ENCODE measurements at regions not wholly inside any gene's neighbourhood (a gene's known extent, or its start where the extent isn't known, plus 50 kb on each side); places are given as distances from the start of the nearest gene placed in this dataset.

DNA sequence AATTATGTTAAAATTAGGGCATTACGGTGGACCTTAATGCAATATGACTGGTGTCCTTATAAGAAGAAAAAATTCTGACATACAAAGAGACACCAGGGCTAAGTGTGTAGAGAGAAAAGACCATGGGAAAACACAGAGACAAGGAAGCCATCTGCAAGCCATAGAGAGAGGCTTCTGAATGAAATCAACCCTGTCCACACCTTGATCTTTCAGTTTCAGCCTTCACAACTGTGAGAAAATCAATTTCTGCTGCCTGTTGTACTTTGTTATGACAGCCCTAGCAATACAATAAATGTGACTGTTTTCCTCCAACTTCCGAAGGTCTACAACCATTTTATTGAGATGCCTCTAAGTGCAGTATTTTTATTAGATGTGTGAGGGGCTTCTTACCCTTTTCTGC, 1407.2 kb downstream of the MRPL39 start:
- peaks cover 11% of the 10 kb centered on the region; the same call in 1 of the 2 replicates for H3F3A ChIP-seq (ENCODE audit: insufficient read depth, low read length)
- H3K27me3 ChIP-seq (replicated peaks; ENCODE audit: insufficient read depth, low read length): no peaks in the 10 kb centered on the region
- H2AFZ ChIP-seq (ENCODE audit: low read length): peak overlapping the region; percentile 35
- peak overlapping the region; percentile 24; the same call in 1 of the 2 replicates for H3K9ac ChIP-seq (ENCODE audit: low read length)
- H4K20me1 ChIP-seq (ENCODE audit: insufficient read depth, low read length): no peaks in the 10 kb centered on the region
- H3K4me3 ChIP-seq (ENCODE audit: low read length): peak overlapping the region; percentile 52
- H3K9me3 ChIP-seq (replicated peaks; ENCODE audit: insufficient read depth, low read length): no peaks in the 10 kb centered on the region
- 0 out of 2 replicates have a peak, but pooled peaks cover 3% of the 10 kb centered on the region for H3K4me1 ChIP-seq (ENCODE audit: low read length)
- peak; percentile 61 for DNase-seq
- H3K27ac ChIP-seq (ENCODE audit: low read length): peak overlapping the region; percentile 54; the same call in 1 of the 2 replicates
- no peaks in the 10 kb centered on the region for H3K9me2 ChIP-seq (replicated peaks; ENCODE audit: insufficient read depth, low read length)
- no peaks in the 10 kb centered on the region for H3K36me3 ChIP-seq (replicated peaks; ENCODE audit: insufficient read depth, low read length)
- H3K4me2 ChIP-seq (ENCODE audit: low read depth, low read length): peak overlapping the region; percentile 60
- no peaks in the 10 kb centered on the region for H3K79me2 ChIP-seq (ENCODE audit: low read length)
- TF ChIP-seq CTCF (IDR thresholded peaks at IDR 0.05; ENCODE audit: low read length): no peak

DNA sequence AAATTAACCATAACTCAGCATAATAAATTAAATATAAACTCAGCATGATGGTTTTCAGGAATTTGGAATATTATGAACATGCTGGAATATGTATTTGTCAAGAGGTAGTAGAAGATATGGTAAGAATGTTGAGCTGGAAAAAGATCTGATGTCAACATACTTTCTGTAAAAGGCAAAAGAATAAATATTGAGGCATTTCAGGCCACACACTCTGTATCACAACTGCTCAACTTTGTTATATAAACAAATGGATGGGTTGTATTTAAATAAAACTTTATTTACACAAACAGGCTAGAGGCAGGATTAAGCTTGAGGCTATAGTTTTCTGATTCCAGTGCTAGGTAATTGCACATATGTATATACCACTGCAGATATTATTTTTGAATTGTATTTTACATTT, 1409.4 kb downstream of the MRPL39 start:
- Histone ChIP-seq H3K4me3 (ENCODE audit: low read length) (no peak overlapping the region), H3K27ac (ENCODE audit: low read length) (no peak overlapping the region), H2AFZ (ENCODE audit: low read length) (no peak overlapping the region), H3K9me2 (replicated peaks; ENCODE audit: insufficient read depth, low read length) (no peaks in the 10 kb centered on the region), H3K4me1 (ENCODE audit: low read length) (0 out of 2 replicates have a peak, but pooled peaks cover 3% of the 10 kb centered on the region), H3K9ac (ENCODE audit: low read length) (no peak overlapping the region), H3K27me3 (replicated peaks; ENCODE audit: insufficient read depth, low read length) (no peaks in the 10 kb centered on the region), H3K79me2 (ENCODE audit: low read length) (no peaks in the 10 kb centered on the region), H3K4me2 (ENCODE audit: low read depth, low read length) (no peak overlapping the region), H3F3A (ENCODE audit: insufficient read depth, low read length) (peaks cover 11% of the 10 kb centered on the region; the same call in 1 of the 2 replicates), H4K20me1 (ENCODE audit: insufficient read depth, low read length) (no peaks in the 10 kb centered on the region), H3K36me3 (replicated peaks; ENCODE audit: insufficient read depth, low read length) (no peaks in the 10 kb centered on the region), H3K9me3 (replicated peaks; ENCODE audit: insufficient read depth, low read length) (no peaks in the 10 kb centered on the region)
- DNase-seq: no peak
- TF ChIP-seq EZH2phosphoT487 (IDR thresholded peaks at IDR 0.05; ENCODE audit: low read length) (no peak), EZH2 (optimal IDR thresholded peaks at IDR 0.05; ENCODE audit: low read depth, low read length) (no peak), CTCF (IDR thresholded peaks at IDR 0.05; ENCODE audit: low read length) (no peak)

DNA sequence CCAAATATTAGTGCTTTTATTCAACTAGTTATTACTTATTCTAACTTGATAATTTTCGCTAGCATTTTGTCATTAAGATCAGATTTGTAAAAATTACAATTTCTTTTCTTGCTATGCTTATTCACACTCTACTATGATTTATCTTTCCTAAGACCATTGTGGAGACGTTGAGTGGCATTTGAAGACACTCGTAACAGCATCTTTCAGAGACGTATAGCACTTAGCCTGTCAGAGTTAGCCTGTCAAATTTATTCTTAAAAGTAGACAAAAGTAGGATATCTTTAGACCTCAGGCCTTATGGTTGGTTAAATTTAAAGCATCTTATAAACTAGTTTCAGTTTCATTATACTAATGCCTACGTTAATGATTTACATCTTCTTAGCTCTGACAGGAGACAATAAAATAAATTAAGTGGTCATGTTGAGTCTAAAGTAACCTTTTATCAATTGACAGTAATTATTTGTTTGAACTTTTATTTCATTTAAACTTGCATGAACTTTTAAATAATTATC, 1410.1 kb downstream of the MRPL39 start:
- Histone ChIP-seq H3K36me3 (replicated peaks; ENCODE audit: insufficient read depth, low read length) (no peaks in the 10 kb centered on the region), H3K9me2 (replicated peaks; ENCODE audit: insufficient read depth, low read length) (no peaks in the 10 kb centered on the region), H3K9me3 (replicated peaks; ENCODE audit: insufficient read depth, low read length) (no peaks in the 10 kb centered on the region), H4K20me1 (ENCODE audit: insufficient read depth, low read length) (no peaks in the 10 kb centered on the region), H3K4me1 (ENCODE audit: low read length) (0 out of 2 replicates have a peak, but pooled peaks cover 3% of the 10 kb centered on the region), H3K4me3 (ENCODE audit: low read length) (no peak overlapping the region), H3K27ac (ENCODE audit: low read length) (no peak overlapping the region), H3K79me2 (ENCODE audit: low read length) (no peaks in the 10 kb centered on the region), H3F3A (ENCODE audit: insufficient read depth, low read length) (peaks cover 11% of the 10 kb centered on the region; the same call in 1 of the 2 replicates), H3K9ac (ENCODE audit: low read length) (no peak overlapping the region), H2AFZ (ENCODE audit: low read length) (no peak overlapping the region), H3K4me2 (ENCODE audit: low read depth, low read length) (no peak overlapping the region), H3K27me3 (replicated peaks; ENCODE audit: insufficient read depth, low read length) (no peaks in the 10 kb centered on the region)
- DNase-seq: peak; percentile 19
- TF ChIP-seq CTCF (IDR thresholded peaks at IDR 0.05; ENCODE audit: low read length) (no peak), EZH2phosphoT487 (IDR thresholded peaks at IDR 0.05; ENCODE audit: low read length) (no peak), EZH2 (optimal IDR thresholded peaks at IDR 0.05; ENCODE audit: low read depth, low read length) (no peak)
